ENCODE measurements at regions not wholly inside any gene's neighbourhood (a gene's known extent, or its start where the extent isn't known, plus 50 kb on each side); places are given as distances from the start of the nearest gene placed in this dataset.

DNA sequence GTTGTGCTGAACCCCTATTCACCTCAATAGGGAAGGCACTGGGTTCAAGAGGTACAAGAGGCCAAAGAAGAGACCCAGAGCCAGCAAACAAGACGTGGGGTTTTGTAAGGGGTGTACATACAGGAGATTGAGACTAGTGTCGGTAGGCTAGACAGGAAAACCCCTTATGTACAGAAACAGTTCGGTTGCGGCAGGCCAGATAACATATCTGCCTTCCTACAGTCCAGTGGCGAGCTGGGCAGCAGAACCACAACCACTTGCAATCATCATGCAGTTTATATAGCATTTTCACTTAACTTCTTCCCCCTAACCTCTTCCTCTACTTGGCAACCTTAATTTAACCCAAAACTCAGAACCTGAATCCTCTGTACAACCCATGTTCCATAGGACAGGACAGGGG is 422.2 kb downstream of the PDHA2 start:
- ATAC-seq (ENCODE audit: low read depth) (no peak), DNase-seq (no peak)
- no peaks in the 10 kb centered on the region for H3K9me3 ChIP-seq (ENCODE audit: control extremely low read depth in 1 of 3, control insufficient read depth in 2 of 3, insufficient read depth in 1 of 3, low read length in 2 of 3)
- intact Hi-C loops (cut with micrococcal nuclease): no loop called here
- H3K4me3 Mint-ChIP-seq: no peak overlapping the region
- TF ChIP-seq EZH2 (IDR thresholded peaks at IDR 0.05; ENCODE audit: borderline replicate concordance, insufficient read depth, low read depth, low read length, poor library complexity, severe bottlenecking): no peak
- TF ChIP-seq, protein P1, sequence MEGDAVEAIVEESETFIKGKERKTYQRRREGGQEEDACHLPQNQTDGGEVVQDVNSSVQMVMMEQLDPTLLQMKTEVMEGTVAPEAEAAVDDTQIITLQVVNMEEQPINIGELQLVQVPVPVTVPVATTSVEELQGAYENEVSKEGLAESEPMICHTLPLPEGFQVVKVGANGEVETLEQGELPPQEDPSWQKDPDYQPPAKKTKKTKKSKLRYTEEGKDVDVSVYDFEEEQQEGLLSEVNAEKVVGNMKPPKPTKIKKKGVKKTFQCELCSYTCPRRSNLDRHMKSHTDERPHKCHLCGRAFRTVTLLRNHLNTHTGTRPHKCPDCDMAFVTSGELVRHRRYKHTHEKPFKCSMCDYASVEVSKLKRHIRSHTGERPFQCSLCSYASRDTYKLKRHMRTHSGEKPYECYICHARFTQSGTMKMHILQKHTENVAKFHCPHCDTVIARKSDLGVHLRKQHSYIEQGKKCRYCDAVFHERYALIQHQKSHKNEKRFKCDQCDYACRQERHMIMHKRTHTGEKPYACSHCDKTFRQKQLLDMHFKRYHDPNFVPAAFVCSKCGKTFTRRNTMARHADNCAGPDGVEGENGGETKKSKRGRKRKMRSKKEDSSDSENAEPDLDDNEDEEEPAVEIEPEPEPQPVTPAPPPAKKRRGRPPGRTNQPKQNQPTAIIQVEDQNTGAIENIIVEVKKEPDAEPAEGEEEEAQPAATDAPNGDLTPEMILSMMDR (IDR thresholded peaks at IDR 0.05): no peak
- H3K9ac ChIP-seq (ENCODE audit: low read length): no peak overlapping the region
- 83% methylated on average over 4 of the region's 5 CpGs for WGBS (ENCODE audit: insufficient coverage)
- no peak overlapping the region for H3K4me3 ChIP-seq (ENCODE audit: control extremely low read depth in 1 of 5, extremely low read depth in 1 of 5, insufficient read depth in 1 of 5, low read depth in 2 of 5, low read length in 4 of 5)
- no peaks in the 10 kb centered on the region for H3K36me3 ChIP-seq (replicated peaks in 1 of 2; ENCODE audit: control extremely low read depth in 1 of 2, control insufficient read depth in 1 of 2, extremely low read depth in 1 of 2, insufficient read depth in 2 of 2, low read length in 1 of 2)
- H3K27ac ChIP-seq (ENCODE audit: low read length in 2 of 2): no peak overlapping the region
- POLR2A ChIA-PET: no interaction called here
- no peaks in the 10 kb centered on the region for H3K27me3 ChIP-seq (replicated peaks in 1 of 4; ENCODE audit: control extremely low read depth in 1 of 4, control insufficient read depth in 3 of 4, insufficient read depth in 4 of 4, low read length in 3 of 4)
- H3K79me2 ChIP-seq (ENCODE audit: control insufficient read depth, insufficient read depth, low read length): no peaks in the 10 kb centered on the region
- no peak overlapping the region for H3K4me2 ChIP-seq (replicated peaks; ENCODE audit: low read depth, low read length, poor library complexity, severe bottlenecking)
- H2AFZ ChIP-seq (ENCODE audit: insufficient read depth, low read depth, low read length, poor library complexity, severe bottlenecking): no peak overlapping the region
- H4K20me1 ChIP-seq (ENCODE audit: control insufficient read depth, insufficient read depth, low read length, poor library complexity, severe bottlenecking): no peaks in the 10 kb centered on the region
- H3K9me3 Mint-ChIP-seq (ENCODE audit: insufficient read depth): peaks cover 3% of the 10 kb centered on the region
- H3K27ac Mint-ChIP-seq: no peak overlapping the region
- H3K27me3 Mint-ChIP-seq: no peaks in the 10 kb centered on the region
- no peaks in the 10 kb centered on the region for H3K4me1 ChIP-seq (ENCODE audit: control insufficient read depth in 2 of 2, insufficient read depth in 2 of 2, low read length in 2 of 2)
- H3K4me1 Mint-ChIP-seq: no peaks in the 10 kb centered on the region
- CTCF ChIA-PET: no interaction called here

DNA sequence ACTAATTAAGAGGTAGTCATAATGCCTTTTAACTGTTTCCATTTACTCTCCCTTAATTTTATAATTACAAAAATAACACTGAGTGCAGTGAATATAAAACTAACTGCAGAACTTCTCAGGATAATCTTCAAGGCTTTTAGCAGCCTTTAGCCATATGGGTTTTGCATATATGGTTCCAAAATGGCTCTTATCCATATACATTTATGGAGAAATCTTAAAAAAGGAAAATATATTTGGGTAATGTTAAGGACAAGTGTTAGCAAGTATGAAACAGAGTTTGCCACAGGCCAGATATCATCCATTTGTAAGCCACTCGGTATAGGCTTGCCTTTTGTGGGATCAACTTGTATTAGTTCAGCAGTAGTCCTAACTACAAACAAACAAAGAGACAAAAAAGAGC is 423.4 kb downstream of the PDHA2 start:
- Histone ChIP-seq H3K4me2 (replicated peaks; ENCODE audit: low read depth, low read length, poor library complexity, severe bottlenecking) (no peak overlapping the region), H2AFZ (ENCODE audit: insufficient read depth, low read depth, low read length, poor library complexity, severe bottlenecking) (no peak overlapping the region), H3K36me3 (replicated peaks in 1 of 2; ENCODE audit: control extremely low read depth in 1 of 2, control insufficient read depth in 1 of 2, extremely low read depth in 1 of 2, insufficient read depth in 2 of 2, low read length in 1 of 2) (no peaks in the 10 kb centered on the region), H3K9ac (ENCODE audit: low read length) (no peak overlapping the region), H3K4me3 (ENCODE audit: control extremely low read depth in 1 of 5, extremely low read depth in 1 of 5, insufficient read depth in 1 of 5, low read depth in 2 of 5, low read length in 4 of 5) (no peak overlapping the region), H3K27me3 (replicated peaks in 1 of 4; ENCODE audit: control extremely low read depth in 1 of 4, control insufficient read depth in 3 of 4, insufficient read depth in 4 of 4, low read length in 3 of 4) (no peaks in the 10 kb centered on the region), H3K4me1 (ENCODE audit: control insufficient read depth in 2 of 2, insufficient read depth in 2 of 2, low read length in 2 of 2) (no peaks in the 10 kb centered on the region), H3K9me3 (ENCODE audit: control extremely low read depth in 1 of 3, control insufficient read depth in 2 of 3, insufficient read depth in 1 of 3, low read length in 2 of 3) (no peaks in the 10 kb centered on the region), H4K20me1 (ENCODE audit: control insufficient read depth, insufficient read depth, low read length, poor library complexity, severe bottlenecking) (no peaks in the 10 kb centered on the region), H3K79me2 (ENCODE audit: control insufficient read depth, insufficient read depth, low read length) (no peaks in the 10 kb centered on the region), H3K27ac (ENCODE audit: low read length in 2 of 2) (no peak overlapping the region)
- ChIA-PET POLR2A (no interaction called here), CTCF (no interaction called here)
- Mint-ChIP-seq H3K9me3 (ENCODE audit: insufficient read depth) (peaks cover 5% of the 10 kb centered on the region), H3K4me3 (no peak overlapping the region), H3K4me1 (no peaks in the 10 kb centered on the region), H3K27ac (no peak overlapping the region), H3K27me3 (no peaks in the 10 kb centered on the region)
- DNase-seq: no peak
- TF ChIP-seq EZH2 (IDR thresholded peaks at IDR 0.05; ENCODE audit: borderline replicate concordance, insufficient read depth, low read depth, low read length, poor library complexity, severe bottlenecking): no peak
- TF ChIP-seq, protein P1 (IDR thresholded peaks at IDR 0.05): no peak
- WGBS (ENCODE audit: insufficient coverage): no CpG with 5 or more reads among the region's 1 CpG
- ATAC-seq (ENCODE audit: low read depth): no peak
- intact Hi-C loops (cut with micrococcal nuclease): no loop called here
